Adrenal gland (tissue), 5 donors: ENCODE measurements at regions not wholly inside any gene's neighbourhood (a gene's known extent, or its start where the extent isn't known, plus 50 kb on each side); places are given as distances from the start of the nearest gene placed in this dataset.

Experiments
- CTCF ChIP-seq, 6 experiments: fragments of 450-650 bp in 4 of 6; fragments of 200-600 bp in 2 of 6; sonication (generic) in 1 of 6; IDR thresholded peaks; 1 replicate in 5 of 6; 2 replicates in 1 of 6; pipeline versions ENCODE4 v1.5.1 to v1.8.0; 2016 to 2021; ENCODE audit warnings: antibody characterized with exemption in 6 of 6, mild to moderate bottlenecking in 2 of 6, moderate library complexity in 1 of 6
- POLR2A ChIP-seq, 2 donors: fragments of 450-650 bp; IDR thresholded peaks; one replicate each; pipeline ENCODE4 v1.6.1; 2017; ENCODE audit warnings: antibody characterized with exemption in 2 of 2, mild to moderate bottlenecking in 2 of 2, moderate library complexity in 1 of 2
- donor health status: DM: no; HTN: no; CAD: no.

- TF ChIP-seq CTCF (IDR thresholded peaks at IDR 0.05) (no peak), POLR2A (IDR thresholded peaks at IDR 0.05) (no peak)
Observed at GRCh38 chr10:43905512-43906236, 257.0 kb upstream of the ZNF32 start.
